Bronchial epithelial cell (primary cell): ENCODE measurements at regions not wholly inside any gene's neighbourhood (a gene's known extent, or its start where the extent isn't known, plus 50 kb on each side); places are given as distances from the start of the nearest gene placed in this dataset.

Source experiments
- DNase-seq: peaks from one replicate; pipeline ENCODE4 v3.0.0-alpha.2; 2010; ENCODE audit warnings: low read depth
- FAIRE-seq: peaks from 2 replicates; lab custom pipeline; 2011; peaks lifted over from hg19 to GRCh38; lab: Jason Lieb, UNC
- H3K27me3 ChIP-seq: 2 replicates; pipeline ENCODE4 v1.5.1; 2011; ENCODE audit warnings: low read length; ENCODE audit not compliant: control insufficient read depth, insufficient read depth
- H3K36me3 ChIP-seq: 2 replicates; pipeline ENCODE4 v1.5.1; 2011; ENCODE audit warnings: low read length; ENCODE audit not compliant: control insufficient read depth, insufficient read depth
- H3K4me3 ChIP-seq: 2 replicates; pipeline ENCODE4 v1.5.1; 2011; ENCODE audit warnings: mild to moderate bottlenecking, low read depth, low read length, control low read depth
- TF ChIP-seq, protein P1 (sequence below): IDR thresholded peaks from 2 replicates; pipeline ENCODE4 v1.5.1; 2011; ENCODE audit warnings: mild to moderate bottlenecking, moderate library complexity, low read length, control low read depth, inconsistent platforms; ENCODE audit not compliant: insufficient read depth, severe bottlenecking

DNA sequence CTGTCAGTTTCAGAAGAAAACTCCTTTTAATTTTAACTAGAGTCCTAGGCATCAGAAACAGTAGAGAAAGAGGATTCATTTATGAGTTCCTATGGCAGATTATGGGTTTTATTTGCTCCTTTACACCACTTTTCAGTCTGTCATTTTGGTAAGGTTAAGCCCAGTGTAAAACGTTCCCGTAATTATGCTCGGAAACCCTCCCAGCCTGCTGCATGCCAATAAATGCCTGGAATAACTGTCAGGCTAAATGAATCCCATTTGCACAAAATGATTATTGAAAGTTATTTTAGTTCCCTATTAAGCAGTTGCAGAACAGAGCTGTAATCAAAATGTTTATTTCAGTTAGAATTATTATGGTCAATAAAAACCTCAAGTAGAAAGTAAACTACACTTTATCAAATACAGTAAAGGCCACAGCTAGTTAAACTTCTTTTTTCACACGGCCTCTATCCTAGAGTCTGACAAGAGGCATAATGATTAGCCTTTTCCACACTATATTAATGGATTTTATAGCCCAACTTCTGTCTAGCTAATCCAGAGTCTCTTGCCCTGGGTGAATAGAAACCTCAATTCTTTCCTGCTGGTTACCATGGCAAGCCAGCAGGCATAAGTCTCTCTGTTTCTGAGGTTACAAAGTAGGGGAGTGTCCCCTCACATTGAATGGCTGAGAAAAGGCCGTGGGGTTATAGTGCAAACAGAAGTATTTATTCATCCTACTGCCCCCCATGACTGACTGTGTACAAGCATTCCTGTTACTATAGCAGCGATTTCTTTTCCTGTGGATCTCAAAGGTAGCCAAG lies 80.8 kb upstream of the NPVF start:
- DNase-seq (no peak), FAIRE-seq (no peak)
- Histone ChIP-seq H3K4me3 (no peak overlapping the region), H3K36me3 (no peaks in the 10 kb centered on the region), H3K27me3 (no peaks in the 10 kb centered on the region)
- TF ChIP-seq, protein P1, sequence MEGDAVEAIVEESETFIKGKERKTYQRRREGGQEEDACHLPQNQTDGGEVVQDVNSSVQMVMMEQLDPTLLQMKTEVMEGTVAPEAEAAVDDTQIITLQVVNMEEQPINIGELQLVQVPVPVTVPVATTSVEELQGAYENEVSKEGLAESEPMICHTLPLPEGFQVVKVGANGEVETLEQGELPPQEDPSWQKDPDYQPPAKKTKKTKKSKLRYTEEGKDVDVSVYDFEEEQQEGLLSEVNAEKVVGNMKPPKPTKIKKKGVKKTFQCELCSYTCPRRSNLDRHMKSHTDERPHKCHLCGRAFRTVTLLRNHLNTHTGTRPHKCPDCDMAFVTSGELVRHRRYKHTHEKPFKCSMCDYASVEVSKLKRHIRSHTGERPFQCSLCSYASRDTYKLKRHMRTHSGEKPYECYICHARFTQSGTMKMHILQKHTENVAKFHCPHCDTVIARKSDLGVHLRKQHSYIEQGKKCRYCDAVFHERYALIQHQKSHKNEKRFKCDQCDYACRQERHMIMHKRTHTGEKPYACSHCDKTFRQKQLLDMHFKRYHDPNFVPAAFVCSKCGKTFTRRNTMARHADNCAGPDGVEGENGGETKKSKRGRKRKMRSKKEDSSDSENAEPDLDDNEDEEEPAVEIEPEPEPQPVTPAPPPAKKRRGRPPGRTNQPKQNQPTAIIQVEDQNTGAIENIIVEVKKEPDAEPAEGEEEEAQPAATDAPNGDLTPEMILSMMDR = no peak

DNA sequence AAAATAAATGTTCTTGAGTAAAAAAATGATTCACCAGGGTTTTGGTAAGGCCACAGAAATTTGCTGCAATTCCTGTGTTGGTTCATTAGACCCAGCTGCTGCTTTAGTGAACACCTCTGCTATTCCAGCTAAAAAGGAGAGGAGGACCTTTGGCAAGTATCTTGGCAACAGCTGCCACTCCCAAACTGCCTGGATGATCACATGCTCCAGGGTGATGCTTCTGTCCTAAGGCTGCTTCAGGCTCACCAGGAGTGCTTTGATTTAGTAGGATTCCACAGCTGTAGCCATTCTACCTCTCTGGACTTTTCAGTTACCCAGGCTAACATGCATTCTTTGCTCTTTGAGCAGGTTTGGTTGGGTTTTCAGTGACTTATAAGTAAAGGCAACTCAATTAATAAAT lies 82.6 kb upstream of the NPVF start:
- H3K36me3 ChIP-seq = no peaks in the 10 kb centered on the region
- TF ChIP-seq, protein P1 = no peak
- DNase-seq (peak; percentile 18), FAIRE-seq (no peak)
- H3K27me3 ChIP-seq = no peaks in the 10 kb centered on the region
- no peak overlapping the region for H3K4me3 ChIP-seq

DNA sequence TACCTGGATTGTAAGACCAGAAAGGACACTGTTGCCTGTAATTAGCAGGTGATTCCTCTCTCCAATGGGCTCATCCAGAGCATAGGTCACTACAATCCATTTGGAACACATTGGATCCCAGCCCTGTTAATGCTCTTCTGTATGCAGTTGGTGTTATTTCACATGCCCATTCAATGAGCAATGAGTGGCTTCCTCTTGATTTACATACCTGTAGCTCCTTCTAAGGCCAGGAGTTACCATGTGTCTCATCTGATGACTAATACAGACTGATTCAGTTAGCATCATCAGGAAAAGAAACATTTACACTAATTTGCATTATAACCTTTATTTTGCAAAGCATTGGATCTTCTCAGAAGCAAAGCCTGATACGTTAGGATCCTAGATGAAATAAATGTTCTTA lies 83.1 kb upstream of the NPVF start:
- FAIRE-seq (no peak), DNase-seq (peak; percentile 91)
- Histone ChIP-seq H3K36me3 (no peaks in the 10 kb centered on the region), H3K27me3 (no peaks in the 10 kb centered on the region), H3K4me3 (no peak overlapping the region)
- TF ChIP-seq, protein P1 = no peak

DNA sequence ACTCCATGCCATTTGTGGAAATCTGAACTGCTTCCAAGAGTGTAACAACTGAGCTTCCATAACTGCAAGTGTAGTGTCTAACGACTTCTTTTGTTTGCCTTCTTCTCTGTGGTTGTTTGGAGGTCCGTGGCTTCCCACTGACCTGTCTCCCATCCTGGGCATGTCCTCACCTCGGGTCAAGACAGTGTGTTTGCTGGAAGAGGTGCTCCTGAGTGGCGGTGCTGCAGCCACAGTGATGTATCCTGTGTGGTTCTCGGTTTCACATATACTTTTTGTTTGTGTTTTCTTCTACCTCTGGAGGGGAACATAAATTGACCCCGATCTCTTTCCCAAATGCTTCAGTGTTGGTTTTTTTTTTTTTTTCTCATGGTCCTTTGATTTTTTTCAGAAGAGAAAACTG lies 84.7 kb upstream of the NPVF start:
- Histone ChIP-seq H3K27me3 (no peaks in the 10 kb centered on the region), H3K4me3 (no peak overlapping the region), H3K36me3 (no peaks in the 10 kb centered on the region)
- FAIRE-seq (no peak), DNase-seq (no peak)
- TF ChIP-seq, protein P1 = no peak

DNA sequence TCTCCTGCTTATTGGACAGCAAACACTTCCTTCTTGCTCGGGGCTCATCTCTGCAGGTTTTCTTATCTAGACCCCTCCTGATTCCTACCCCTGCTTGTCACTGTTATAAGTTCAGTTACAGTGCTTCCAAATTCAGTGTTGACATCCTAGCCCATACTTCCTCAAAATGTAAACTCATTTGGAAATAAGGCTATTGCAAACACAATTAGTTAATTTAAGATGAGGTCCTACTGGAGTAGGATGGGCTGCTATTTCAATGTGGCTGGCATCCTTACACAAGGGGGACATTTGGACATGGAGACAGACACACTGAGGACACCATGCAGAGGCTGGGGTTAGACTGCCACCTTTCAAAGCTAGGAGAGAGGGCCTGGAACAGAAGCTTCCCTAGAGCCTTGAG lies 85.2 kb upstream of the NPVF start:
- Histone ChIP-seq H3K36me3 (no peaks in the 10 kb centered on the region), H3K27me3 (no peaks in the 10 kb centered on the region), H3K4me3 (no peak overlapping the region)
- DNase-seq (no peak), FAIRE-seq (no peak)
- TF ChIP-seq, protein P1 = no peak
